ENCODE measurements at regions not wholly inside any gene's neighbourhood (a gene's known extent, or its start where the extent isn't known, plus 50 kb on each side); places are given as distances from the start of the nearest gene placed in this dataset.

DNA sequence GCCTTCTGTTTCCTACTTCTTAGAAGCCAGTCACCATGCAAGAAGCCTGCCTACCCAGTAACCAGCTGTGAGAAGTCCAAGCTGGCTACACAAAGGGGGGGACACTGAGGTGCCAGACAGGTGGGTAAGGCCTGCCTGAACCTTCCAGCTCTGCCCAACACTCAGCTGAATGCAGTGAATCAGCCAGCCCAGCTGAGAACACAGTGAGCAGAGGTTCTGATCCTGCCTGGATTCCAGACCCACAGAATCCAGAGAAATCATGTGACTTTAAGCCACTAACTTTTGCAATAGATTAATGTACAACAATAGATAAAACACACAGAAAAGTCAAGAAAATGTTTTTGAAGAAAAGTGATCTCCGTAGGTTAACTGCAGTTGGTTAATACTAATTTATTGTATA, 151.7 kb downstream of the EFNB2 start:
- no peak for TF ChIP-seq POLR2AphosphoS5 (IDR thresholded peaks at IDR 0.05; ENCODE audit: borderline replicate concordance, low read depth, low read length)
- TF ChIP-seq FOXP2 (optimal IDR thresholded peaks at IDR 0.05; ENCODE audit: control extremely low read depth, extremely low read length, insufficient read depth): no peak
- no peak for TF ChIP-seq EZH2 (IDR thresholded peaks at IDR 0.05)

Measured in SK-N-MC (cell line).